ENCODE measurements at regions not wholly inside any gene's neighbourhood (a gene's known extent, or its start where the extent isn't known, plus 50 kb on each side); places are given as distances from the start of the nearest gene placed in this dataset.

DNA sequence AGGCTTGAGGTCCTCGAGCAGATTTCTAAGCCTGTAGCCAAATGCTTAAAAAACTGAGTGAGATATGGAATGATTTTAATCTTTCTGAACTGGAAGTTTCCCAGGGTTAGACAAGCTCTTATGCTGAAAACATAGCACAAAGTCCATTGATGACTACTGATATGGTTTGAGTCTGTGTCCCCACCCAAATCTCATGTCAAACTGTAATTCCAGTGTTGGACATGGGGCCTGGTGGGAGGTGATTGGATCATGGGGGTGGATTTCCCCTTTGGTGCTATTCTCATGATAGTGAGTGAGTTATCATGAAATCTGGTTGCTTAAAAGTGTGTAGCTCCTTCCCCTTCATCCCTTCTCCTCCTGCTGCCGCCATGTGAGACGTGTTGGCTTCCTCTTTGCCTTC, 454.9 kb downstream of the SPRY1 start:
- no peak for DNase-seq

DNA sequence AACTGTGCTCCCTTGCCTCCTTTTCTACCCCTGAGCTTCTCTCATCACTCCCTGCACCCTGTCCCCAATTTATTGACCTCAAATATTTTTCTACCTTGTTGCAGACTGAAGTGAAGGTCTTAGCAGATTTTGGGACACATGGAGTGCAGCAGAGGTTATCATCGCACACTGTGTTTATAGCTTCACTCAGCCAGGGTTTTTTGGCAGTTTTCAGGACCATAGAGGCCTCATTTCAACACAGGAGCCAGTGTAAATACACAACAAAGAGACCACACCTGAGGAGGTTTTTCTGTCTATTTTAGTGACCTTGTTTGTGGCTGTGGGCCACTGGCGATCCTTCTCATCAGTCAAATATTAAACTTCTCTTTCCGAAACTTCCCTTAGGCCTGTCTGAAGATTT, 457.1 kb downstream of the SPRY1 start:
- DNase-seq, result no peak

DNA sequence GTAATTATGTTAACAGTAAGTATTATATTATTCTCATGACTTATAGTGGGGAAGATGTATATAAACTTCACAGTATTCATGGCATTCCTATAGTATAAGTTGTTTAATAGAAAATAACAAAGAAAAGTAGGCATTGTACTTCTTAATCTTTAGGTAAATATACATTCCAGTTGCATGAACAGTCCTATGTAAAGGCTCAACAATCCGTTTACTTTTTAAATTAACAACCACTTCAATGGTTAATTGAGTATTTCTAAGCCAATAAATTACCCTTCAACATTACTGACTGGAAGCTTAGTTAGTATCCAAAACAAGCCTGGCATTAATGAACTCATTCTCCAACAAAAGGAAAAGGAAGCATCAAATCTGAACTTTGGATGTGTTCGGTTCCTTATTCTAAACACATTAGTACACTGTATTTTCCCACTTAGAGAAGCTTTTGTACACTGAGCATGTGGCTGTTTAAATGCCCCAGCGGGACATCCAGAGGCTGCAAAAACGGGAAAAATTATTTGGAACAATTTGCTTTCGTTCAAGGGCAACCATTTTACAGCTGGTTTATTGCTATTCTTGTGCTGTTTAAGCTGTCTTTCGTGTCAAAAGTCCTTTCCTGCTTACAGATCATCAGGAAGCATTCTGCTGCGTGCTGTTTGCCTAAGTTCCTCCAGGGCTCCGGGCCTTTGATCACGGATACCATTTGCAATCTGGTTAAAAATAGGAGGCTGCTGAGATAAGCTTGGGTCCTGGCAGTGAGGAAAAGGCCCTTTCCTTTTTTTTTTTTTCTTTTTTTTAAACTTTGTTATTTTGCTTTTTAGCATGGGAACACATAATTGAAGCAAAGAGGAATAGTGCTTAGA, 460.3 kb downstream of the SPRY1 start:
- peak; percentile 4 to 12 for DNase-seq

DNA sequence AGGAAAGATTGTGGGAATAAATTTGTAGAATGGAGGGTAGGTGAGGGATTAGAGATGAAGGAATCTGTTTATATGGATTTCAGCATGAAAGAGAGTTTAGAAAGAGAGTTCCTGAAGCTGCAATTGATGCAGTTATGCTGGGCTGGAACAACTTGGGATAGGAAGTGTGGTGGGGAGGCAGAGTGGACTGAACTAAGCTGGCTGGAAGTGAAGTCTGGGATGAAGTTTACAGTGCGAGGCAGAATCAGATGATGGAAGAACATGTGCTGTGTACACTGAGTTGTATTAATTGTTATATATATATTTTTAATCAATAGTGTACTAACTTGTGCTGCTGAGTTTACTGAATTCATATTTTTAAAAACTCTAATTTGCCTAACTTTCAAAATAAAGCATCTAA, 461.9 kb downstream of the SPRY1 start:
- no peak for DNase-seq

DNA sequence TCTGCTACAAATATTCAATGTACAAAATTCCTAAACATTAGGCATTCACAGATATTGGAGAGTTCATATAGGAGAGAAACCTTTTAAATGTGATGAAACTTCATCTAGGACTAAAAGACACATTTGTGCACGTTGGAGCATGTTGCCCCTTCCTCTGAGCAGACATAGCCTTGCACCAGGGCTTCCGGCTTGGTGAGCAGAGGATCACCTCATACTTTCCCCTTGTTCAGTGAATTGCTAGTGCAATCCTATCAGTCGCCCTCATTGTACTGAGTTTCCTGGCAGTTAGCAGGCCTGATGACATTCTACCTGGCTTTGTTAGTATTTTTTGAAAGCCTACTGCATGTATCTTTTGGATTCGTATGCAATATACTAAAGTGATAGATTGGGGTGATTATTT, 466.2 kb downstream of the SPRY1 start:
- no peak for DNase-seq

DNA sequence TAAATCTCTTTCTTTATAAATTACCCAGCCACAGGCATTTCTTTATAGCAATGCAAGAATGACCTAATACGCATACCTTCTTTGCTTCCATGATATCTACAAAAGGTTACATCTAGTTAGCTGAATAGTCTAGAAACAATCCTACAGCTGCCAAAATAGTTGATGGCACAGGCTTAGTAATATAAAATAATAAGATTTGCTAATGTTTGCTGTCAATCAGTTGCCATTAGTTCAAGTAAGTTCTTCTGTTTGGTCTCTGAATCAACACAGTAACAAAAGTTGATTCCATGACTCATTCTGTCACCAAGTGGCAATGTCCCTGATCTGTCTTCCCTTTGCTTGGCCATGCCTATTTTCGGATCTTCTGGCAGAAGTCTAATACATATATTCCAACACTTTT, 470.2 kb downstream of the SPRY1 start:
- no peak for DNase-seq

GRCh38 chr4:123867910-123868587, 471.5 kb downstream of the SPRY1 start:
- no peak for DNase-seq

- no peak for DNase-seq
Observed at GRCh38 chr4:123869286-123870215, 473.0 kb downstream of the SPRY1 start.

DNA sequence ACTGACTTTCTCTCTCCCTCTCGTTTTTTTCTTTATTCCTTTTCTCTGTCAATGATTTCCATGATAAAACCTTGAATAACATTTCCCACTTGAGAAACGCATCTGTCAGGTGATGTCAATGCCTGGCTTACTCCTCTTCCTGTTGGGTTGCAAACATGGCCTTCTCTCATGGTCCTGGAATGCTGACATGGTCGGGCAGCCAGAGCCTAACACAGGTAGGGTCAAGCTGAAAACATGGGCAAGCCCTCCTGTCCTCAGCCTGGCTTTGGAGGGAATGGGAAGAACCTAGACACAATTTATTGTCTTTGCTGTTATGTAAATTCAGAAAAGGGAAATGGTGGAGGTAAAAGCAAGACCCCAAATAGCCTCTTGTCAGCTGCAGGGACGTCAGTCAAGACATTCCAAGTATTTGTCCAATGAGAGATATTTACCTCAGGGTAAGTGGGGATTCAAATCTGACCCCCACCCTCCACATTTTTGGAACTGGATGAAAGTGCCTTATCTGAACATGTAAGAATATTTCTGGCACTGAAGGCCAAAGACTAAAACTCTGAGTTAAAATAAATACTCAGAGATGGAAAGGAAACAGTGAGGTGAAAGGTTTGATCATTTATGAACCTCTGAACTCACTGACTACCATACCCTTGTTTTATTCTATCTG, 473.8 kb downstream of the SPRY1 start:
- DNase-seq, result no peak

- DNase-seq, result peak; percentile 8 to 19
Observed at GRCh38 chr4:123871341-123871740, 474.7 kb downstream of the SPRY1 start.

DNA sequence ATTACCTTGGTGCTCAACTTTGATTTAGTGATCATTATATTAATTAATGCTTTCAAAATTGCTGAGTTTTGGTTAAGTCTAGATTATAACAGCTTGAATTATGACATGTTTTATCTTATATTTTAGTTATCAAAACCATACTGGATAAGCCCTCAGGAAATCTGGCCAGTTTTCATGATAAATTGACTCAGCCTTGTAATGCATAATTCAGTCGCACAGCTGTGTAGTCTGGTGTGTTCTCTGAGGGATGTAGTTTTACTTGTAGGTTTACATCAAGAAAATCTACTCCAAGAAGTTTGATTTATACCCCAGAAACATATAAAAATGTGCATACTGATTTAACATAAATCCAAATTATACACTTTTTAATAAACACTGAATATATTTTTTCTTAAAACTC, 477.5 kb downstream of the SPRY1 start:
- DNase-seq, result no peak

DNA sequence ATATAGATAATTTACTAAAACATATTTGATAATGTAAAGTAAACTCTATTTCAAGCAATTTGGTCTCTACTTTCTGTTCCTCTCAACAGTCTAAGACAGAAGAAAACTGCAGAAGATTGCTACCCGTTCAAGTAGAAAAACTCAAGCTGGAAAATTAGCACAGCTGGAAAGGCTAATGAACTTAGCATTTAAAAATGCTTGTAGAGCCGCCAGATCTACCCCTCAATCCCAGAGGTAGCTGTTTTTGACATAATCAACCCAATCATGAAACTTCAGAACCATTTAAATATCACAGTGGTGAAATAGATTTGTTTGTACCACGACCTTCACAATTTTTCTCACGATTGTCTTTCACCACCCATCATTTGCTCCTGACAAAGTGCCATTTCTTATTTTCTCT, 479.5 kb downstream of the SPRY1 start:
- DNase-seq, result no peak

DNA sequence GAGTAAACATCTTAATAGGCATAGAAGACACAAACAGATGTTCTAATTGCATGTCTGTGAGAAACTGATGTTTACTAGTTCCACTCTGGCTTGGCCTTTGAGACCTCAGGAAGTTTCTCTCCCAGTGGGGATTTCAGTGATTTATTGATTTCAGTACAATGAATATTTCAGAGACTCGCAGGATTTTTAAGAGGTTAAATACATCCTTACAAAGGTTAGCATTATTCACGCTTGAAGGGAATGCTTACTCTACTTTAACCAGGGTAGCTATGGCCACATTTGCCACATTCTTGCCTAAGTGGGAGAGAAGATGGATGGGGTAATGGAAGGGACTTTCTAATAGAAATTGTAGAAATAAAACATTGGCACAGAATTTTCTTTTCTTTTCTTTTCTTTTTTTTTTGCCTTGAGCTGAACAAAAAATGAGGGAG, 480.1 kb downstream of the SPRY1 start:
- DNase-seq, result no peak

DNA sequence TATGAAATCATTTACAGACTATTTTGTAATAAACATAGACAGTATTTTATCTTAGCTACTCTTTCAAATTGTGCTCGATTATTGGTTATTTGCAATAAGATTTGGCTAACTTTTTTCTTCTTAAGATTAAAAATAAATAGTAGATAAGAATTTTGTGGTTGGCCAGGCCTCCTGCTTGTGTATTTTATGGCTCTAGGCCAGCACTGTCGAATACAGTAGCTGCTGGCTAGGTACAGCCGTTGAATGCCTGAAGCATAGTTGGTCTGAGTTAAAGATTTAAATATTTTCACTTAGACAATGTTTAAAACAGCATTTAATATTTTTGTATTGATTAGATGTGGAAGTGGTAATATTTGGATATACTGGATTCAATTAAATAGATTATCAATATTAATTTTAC, 481.0 kb downstream of the SPRY1 start:
- no peak for DNase-seq

- DNase-seq, result no peak
Observed at GRCh38 chr4:123878976-123879375, 482.4 kb downstream of the SPRY1 start.

DNA sequence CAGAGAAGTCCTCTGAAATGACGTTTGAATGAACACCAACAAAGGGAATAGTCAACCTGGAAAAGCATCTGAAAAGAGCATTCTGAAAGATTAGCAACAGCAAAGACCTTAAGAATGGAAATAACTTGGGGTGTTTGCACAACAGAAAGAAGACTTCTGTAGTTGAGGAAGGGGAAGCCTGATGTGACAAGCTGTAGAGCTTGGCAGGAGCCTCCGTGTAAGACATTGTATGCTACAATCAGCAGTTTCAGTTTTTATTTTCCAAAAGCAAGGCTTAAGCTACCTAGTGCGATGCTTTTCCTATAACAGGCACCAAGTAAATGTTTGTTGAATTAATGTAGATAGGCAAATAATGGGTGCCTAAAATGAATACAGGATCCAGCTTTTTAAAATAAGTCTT, 484.0 kb downstream of the SPRY1 start:
- DNase-seq, result no peak

DNA sequence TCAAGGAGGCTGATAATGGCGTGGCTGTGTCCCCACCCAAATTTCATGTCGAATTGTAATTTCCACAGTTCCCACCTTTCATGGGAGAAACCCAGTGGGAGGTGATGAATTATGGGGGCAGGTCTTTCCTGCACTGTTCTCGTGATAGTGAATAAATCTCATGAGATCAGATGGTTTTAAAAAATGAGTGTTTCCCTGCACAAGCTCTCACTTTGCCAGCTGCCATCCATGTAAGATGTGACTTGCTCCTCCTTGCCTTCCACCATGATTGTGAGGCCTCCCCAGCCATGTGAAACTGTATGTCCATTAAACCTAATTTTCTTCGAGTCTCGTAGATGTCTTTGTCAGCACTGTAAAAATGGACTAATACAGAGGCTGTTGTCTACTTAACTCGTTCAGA, 488.3 kb downstream of the SPRY1 start:
- DNase-seq, result no peak

GRCh38 chr4:123889507-123889906, 492.9 kb downstream of the SPRY1 start:
- no peak for DNase-seq

- no peak for DNase-seq
Observed at GRCh38 chr4:123890889-123891288, 494.3 kb downstream of the SPRY1 start.

DNA sequence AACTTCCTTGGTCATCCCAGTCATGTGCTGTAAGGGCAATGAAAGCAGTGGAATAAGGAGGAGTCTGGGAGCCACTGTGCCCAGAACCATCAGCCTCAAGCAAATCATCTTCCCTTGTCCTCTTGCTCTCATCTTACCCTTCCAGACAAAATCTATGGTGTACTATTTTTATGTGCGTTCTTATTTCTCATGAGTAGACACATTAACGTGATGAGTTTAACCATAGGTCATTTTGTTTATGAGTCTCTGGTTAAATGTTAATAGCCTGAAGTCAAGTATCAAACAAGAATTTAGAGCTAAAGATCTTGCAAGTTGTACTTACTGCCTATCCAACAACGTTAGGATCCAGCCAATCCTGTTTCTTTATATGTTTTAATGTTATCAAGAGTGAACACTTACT, 495.3 kb downstream of the SPRY1 start:
- no peak for DNase-seq

GRCh38 chr4:123892368-123892976, 495.9 kb downstream of the SPRY1 start:
- no peak for DNase-seq
